Esophagus squamous epithelium (tissue), 5 donors: ENCODE measurements at regions not wholly inside any gene's neighbourhood (a gene's known extent, or its start where the extent isn't known, plus 50 kb on each side); places are given as distances from the start of the nearest gene placed in this dataset.

ENCODE experiments used
- DNase-seq: peaks from one replicate; lab custom pipeline; 2025; lab: John Stamatoyannopoulos, UW
- H3K27ac ChIP-seq, 4 donors: fragments of 200-600 bp; sonication (generic); one replicate each; pipeline ENCODE4 v1.5.1; 2016 to 2019; ENCODE audit warnings: mild to moderate bottlenecking in 1 of 4
- H3K27me3 ChIP-seq, 4 donors: fragments of 200-600 bp; sonication (generic); 1 replicate in 3 of 4; 2 replicates in 1 of 4; pipeline versions ENCODE4 v1.5.1 to v1.6.0; 2017 to 2021; ENCODE audit warnings: antibody characterized with exemption in 1 of 4
- H3K36me3 ChIP-seq, 3 donors: fragments of 200-600 bp; sonication (generic); one replicate each; pipeline ENCODE4 v1.5.1; 2016 to 2019
- H3K4me1 ChIP-seq, 3 donors: fragments of 200-600 bp; sonication (generic); one replicate each; pipeline ENCODE4 v1.5.1; 2017 to 2019
- H3K4me3 ChIP-seq, 4 donors: fragments of 200-600 bp; sonication (generic); 1 replicate in 3 of 4; 2 replicates in 1 of 4; pipeline ENCODE4 v1.5.1; 2016 to 2019; ENCODE audit warnings: mild to moderate bottlenecking in 2 of 4, moderate library complexity in 1 of 4
- H3K9me3 ChIP-seq, 3 donors: fragments of 200-600 bp; sonication (generic); one replicate each; pipeline ENCODE4 v1.5.1; 2016 to 2019
- POLR2A ChIP-seq, 4 donors: fragments of 450-650 bp; IDR thresholded peaks; one replicate each; pipeline ENCODE4 v1.6.1; 2017; ENCODE audit warnings: antibody characterized with exemption in 4 of 4, mild to moderate bottlenecking in 4 of 4, moderate library complexity in 3 of 4
- WGBS, 2 donors: methylation state at CpG; one replicate each; pipeline ENCODE4 v1.1.5; 2018; 5-methylcytosine and 5-hydroxymethylcytosine counted together
- intact Hi-C: fragments of 100-400 bp; cut with DNase I; formaldehyde crosslinking; loops from one replicate; pipeline ENCODE4 v1.15.0; 2022
- TF ChIP-seq, protein P1 (sequence below), 6 experiments: fragments of 450-650 bp in 4 of 6; fragments of 200-600 bp in 2 of 6; sonication (generic) in 2 of 6; IDR thresholded peaks; one replicate each; pipeline ENCODE4 v1.5.1; 2016 to 2019; ENCODE audit warnings: antibody characterized with exemption in 6 of 6, mild to moderate bottlenecking in 4 of 6, moderate library complexity in 4 of 6
- donor health status: DM: yes; HTN: yes; CAD: no.

DNA sequence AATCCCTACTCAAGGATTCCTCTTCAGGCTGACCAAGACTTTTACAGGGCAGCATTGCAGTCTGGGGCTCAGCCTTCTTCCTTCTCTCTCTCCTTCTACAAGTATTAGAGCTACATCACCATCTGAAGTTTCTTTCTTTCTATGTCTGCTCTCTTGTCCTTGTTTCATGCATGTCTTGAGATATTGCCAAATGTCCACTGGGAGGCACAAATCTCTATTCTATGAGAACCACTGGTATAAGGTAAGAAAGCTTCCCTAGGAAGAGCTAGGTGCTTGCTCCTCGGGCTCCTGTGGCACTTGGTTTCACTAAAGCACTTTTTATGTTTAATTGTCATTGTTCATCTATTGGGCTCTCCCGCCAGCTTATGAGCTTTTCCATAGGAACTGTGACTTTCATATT lies 289.2 kb upstream of the PCSK5 start:
- no peak for TF ChIP-seq POLR2A (IDR thresholded peaks at IDR 0.05)
- TF ChIP-seq, protein P1, sequence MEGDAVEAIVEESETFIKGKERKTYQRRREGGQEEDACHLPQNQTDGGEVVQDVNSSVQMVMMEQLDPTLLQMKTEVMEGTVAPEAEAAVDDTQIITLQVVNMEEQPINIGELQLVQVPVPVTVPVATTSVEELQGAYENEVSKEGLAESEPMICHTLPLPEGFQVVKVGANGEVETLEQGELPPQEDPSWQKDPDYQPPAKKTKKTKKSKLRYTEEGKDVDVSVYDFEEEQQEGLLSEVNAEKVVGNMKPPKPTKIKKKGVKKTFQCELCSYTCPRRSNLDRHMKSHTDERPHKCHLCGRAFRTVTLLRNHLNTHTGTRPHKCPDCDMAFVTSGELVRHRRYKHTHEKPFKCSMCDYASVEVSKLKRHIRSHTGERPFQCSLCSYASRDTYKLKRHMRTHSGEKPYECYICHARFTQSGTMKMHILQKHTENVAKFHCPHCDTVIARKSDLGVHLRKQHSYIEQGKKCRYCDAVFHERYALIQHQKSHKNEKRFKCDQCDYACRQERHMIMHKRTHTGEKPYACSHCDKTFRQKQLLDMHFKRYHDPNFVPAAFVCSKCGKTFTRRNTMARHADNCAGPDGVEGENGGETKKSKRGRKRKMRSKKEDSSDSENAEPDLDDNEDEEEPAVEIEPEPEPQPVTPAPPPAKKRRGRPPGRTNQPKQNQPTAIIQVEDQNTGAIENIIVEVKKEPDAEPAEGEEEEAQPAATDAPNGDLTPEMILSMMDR (IDR thresholded peaks at IDR 0.05): no peak
- Histone ChIP-seq H3K36me3 (no peaks in the 10 kb centered on the region), H3K4me1 (no peaks in the 10 kb centered on the region), H3K4me3 (no peak overlapping the region), H3K27ac (no peak overlapping the region), H3K27me3 (no peaks in the 10 kb centered on the region), H3K9me3 (no peaks in the 10 kb centered on the region)
- WGBS, 2 donors: 86 to 88% methylated on average over 2 of the region's 2 CpGs
- intact Hi-C loops: no loop called here
- DNase-seq: no peak

DNA sequence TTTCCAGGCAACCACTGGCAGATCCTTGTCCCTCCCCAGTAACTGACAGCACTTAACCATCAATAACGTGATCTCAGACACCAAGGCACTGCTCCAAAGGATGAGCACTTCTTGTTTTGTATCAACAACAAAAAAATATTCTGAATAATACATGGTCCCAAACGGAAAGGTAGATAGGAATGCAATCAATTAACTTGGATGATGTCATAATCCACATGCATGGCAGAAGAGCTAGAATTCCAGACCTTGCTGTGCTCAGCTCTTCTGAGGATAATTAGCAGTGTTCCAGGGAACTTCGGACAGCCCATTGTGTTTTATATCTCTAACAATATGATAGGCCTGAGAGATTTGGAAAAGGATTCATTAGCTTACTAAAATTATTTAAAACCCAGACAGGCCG lies 288.4 kb upstream of the PCSK5 start:
- intact Hi-C loops: no loop called here
- Histone ChIP-seq H3K36me3 (no peaks in the 10 kb centered on the region), H3K4me1 (no peaks in the 10 kb centered on the region), H3K27me3 (no peaks in the 10 kb centered on the region), H3K9me3 (no peaks in the 10 kb centered on the region), H3K27ac (no peak overlapping the region), H3K4me3 (no peak overlapping the region)
- DNase-seq: no peak
- 63 to 73% methylated on average over 4 of the region's 4 CpGs for WGBS, 2 donors
- TF ChIP-seq, protein P1 (IDR thresholded peaks at IDR 0.05): no peak
- no peak for TF ChIP-seq POLR2A (IDR thresholded peaks at IDR 0.05)

DNA sequence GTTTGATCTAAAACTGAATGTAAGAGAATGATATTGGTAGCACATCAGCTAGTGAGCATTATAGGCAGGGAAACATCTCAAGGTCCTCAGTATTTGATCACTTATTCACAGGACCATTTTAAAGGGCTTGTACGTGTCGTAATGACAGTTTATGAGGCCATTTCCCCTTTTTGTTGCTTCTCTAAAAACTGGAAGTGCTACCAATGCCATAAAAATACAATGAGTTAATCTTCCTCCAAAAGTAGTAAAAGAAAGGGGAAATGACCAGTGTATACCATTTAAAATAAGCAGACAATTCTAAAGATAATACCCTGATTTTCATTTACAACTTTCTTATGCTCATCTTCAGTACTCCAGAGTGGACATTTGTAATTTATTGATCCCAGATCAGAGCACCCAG lies 285.8 kb upstream of the PCSK5 start:
- Histone ChIP-seq H3K4me1 (no peaks in the 10 kb centered on the region), H3K27ac (no peak overlapping the region), H3K4me3 (no peak overlapping the region), H3K27me3 (no peaks in the 10 kb centered on the region), H3K36me3 (no peaks in the 10 kb centered on the region), H3K9me3 (no peaks in the 10 kb centered on the region)
- WGBS, 2 donors: 51 to 63% methylated on average over 2 of the region's 2 CpGs
- no peak for DNase-seq
- intact Hi-C loops: no loop called here
- TF ChIP-seq, protein P1 (IDR thresholded peaks at IDR 0.05): no peak
- no peak for TF ChIP-seq POLR2A (IDR thresholded peaks at IDR 0.05)

DNA sequence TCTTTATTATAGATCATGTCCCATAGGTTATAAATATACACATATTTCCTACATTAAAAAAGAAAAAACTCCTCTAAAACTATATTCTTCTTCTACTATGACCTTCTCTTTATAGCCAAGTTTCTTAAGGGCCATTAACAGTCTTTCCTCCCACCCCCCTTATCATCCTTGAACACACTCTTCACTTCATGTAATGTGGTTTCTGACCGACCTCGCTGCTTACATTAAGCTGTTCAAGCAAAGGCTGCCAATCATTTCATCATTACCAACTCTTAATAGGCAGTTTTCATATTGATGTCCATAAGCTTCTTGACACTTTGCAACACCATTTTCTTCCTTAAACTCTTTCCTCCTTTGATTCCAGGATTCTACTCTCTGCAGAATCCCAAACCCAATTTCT lies 283.0 kb upstream of the PCSK5 start:
- no peaks in the 10 kb centered on the region for H3K4me1 ChIP-seq
- no peaks in the 10 kb centered on the region for H3K9me3 ChIP-seq
- H3K27me3 ChIP-seq: no peaks in the 10 kb centered on the region
- H3K4me3 ChIP-seq: no peak overlapping the region
- no peak for DNase-seq
- WGBS, 2 donors: 71 to 72% methylated on average over 2 of the region's 2 CpGs
- no peak overlapping the region for H3K27ac ChIP-seq
- intact Hi-C loops: no loop called here
- no peaks in the 10 kb centered on the region for H3K36me3 ChIP-seq
- TF ChIP-seq, protein P1 (IDR thresholded peaks at IDR 0.05): no peak
- TF ChIP-seq POLR2A (IDR thresholded peaks at IDR 0.05): no peak

DNA sequence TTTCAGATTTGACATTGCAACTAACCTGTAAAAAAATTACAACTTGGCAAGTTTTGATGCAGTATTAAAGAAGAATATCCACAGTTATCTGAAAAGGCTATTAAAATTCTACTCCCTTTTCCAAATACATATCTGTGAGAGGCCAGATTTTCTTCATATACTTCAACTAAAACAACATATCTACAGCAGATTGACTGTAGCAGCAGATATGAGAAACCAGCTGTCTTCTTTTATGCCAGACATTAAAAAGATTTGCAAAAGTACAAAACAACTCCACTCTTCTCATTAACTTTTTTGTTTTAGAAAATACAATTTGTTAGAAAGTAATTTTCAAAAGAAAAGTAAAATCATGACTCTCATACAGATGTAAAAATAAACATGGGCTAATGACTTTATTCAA lies 281.1 kb upstream of the PCSK5 start:
- peaks cover 0 to 4% (median 0%) of the 10 kb centered on the region in 3 donors for H3K4me1 ChIP-seq
- no peak overlapping the region for H3K4me3 ChIP-seq
- H3K36me3 ChIP-seq: no peaks in the 10 kb centered on the region
- intact Hi-C loops: no loop called here
- no peak for DNase-seq
- H3K27ac ChIP-seq: no peak overlapping the region
- no peaks in the 10 kb centered on the region for H3K27me3 ChIP-seq
- no peaks in the 10 kb centered on the region for H3K9me3 ChIP-seq
- TF ChIP-seq POLR2A (IDR thresholded peaks at IDR 0.05): no peak
- TF ChIP-seq, protein P1 (IDR thresholded peaks at IDR 0.05): no peak
